GM12872 (cell line): ENCODE measurements at regions not wholly inside any gene's neighbourhood (a gene's known extent, or its start where the extent isn't known, plus 50 kb on each side); places are given as distances from the start of the nearest gene placed in this dataset.

ENCODE experiments used
- CTCF ChIP-seq: IDR thresholded peaks from 3 replicates; pipeline ENCODE4 v1.5.1; 2011; ENCODE audit warnings: low read depth, mild to moderate bottlenecking, low read length, moderate library complexity; ENCODE audit not compliant: insufficient read depth

- no peak for TF ChIP-seq CTCF
Measured at GRCh38 chr1:96598416-96599168, 123.0 kb upstream of the PTBP2 start.

DNA sequence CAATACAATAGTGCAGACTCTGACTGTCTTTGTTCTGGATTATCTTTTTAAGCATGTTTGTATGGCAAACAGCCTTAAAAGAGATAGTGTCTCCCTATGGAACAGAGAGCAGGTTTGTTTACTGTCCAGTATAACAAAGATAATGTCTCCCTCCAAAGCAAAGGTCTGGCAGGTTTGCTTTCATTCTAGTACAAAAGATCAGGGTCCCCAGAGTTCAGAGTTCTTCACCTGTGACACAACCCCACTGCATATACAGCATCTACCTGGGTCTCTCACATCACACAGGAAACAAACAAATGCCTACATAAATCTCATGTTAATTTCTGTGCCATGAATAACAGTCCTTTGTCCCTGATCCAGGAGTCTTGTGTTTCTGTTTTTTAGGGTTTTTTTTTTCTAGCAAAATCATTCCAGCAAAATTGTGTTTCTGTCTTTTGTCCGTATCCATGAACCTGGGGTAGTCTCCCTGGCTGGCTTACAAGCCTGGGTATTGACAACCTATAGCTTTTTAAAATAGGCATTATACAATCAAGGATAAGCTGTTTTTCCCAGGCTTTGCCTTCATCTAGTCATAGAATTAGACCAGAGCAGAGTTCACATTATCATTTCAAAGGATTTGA is 89.4 kb upstream of the PTBP2 start:
- TF ChIP-seq CTCF: no peak

- no peak for TF ChIP-seq CTCF
Measured at GRCh38 chr1:96633695-96634094, 87.9 kb upstream of the PTBP2 start.

- no peak for TF ChIP-seq CTCF
Measured at GRCh38 chr1:96634883-96635282, 86.7 kb upstream of the PTBP2 start.

DNA sequence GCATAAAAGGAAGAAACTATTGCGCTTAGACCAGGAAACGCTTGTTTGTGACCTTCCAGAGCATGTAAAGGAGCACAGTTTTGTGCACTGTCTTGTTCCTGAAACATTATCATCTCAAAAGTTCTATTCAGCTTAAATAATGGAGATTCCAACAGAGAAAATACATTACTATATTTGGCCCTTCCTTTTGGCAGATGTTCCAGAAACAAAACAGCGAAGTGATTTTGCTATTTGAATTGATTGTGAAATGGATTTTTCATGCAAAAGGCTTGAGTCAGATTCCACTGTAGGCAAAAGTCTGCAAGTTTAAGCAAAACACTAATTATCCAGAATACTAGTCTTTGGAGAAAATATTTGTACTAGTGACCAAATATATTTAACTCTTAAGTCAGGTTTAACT is 80.3 kb upstream of the PTBP2 start:
- no peak for TF ChIP-seq CTCF

DNA sequence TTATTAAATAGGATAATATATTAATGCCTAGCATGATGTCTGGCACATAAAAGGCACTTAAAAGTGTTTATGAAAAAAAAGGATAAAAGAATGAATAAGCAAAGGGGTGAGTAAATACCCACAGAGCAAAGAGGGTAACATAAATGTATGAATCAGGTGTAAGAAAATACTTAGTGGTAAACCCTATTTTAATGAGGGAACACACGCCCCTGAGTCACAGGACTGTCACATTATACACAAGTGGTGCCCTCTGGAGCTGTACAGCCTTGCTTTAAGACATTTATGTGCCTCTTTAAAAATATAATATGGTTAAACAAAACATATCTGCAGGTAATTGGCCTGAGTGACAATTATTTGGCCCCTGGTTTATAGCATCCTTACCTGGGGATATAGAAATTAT is 78.1 kb upstream of the PTBP2 start:
- no peak for TF ChIP-seq CTCF

- no peak for TF ChIP-seq CTCF
Measured at GRCh38 chr1:96649301-96649700, 72.3 kb upstream of the PTBP2 start.
